Erythroblast (primary cell): ENCODE measurements at regions not wholly inside any gene's neighbourhood (a gene's known extent, or its start where the extent isn't known, plus 50 kb on each side); places are given as distances from the start of the nearest gene placed in this dataset.

Source experiments
- GATA1 ChIP-seq: IDR thresholded peaks from 2 replicates; pipeline ENCODE4 v1.6.1; 2011; ENCODE audit warnings: low read depth, mild to moderate bottlenecking, control low read depth, low read length, moderate library complexity
- POLR2A ChIP-seq: IDR thresholded peaks from 2 replicates; pipeline ENCODE4 v1.6.1; 2011; ENCODE audit warnings: mild to moderate bottlenecking, low read length

GRCh38 chr2:190815226-190815625, 65.4 kb upstream of the GLS start:
- TF ChIP-seq POLR2A (no peak), GATA1 (no peak)
